Right lobe of liver (tissue), 4 donors: ENCODE measurements at regions not wholly inside any gene's neighbourhood (a gene's known extent, or its start where the extent isn't known, plus 50 kb on each side); places are given as distances from the start of the nearest gene placed in this dataset.

ENCODE experiments used
- POLR2A ChIP-seq: fragments of 450-650 bp; IDR thresholded peaks from one replicate; pipeline ENCODE4 v1.6.1; 2017; ENCODE audit warnings: antibody characterized with exemption, mild to moderate bottlenecking
- TF ChIP-seq, protein P1 (sequence below), 4 donors: fragments of 200-600 bp in 3 of 4; fragments of 450-650 bp in 1 of 4; IDR thresholded peaks; one replicate each; pipeline versions ENCODE4 v1.5.1 to v1.8.0; 2016 to 2022; ENCODE audit warnings: antibody characterized with exemption in 4 of 4, mild to moderate bottlenecking in 2 of 4
- donor health status: DM: no; HTN: no; CAD: no.
- donor health status: DM: no; HTN: no; CAD: no.
- donor health status: DM: no; HTN: yes; CAD: no.

DNA sequence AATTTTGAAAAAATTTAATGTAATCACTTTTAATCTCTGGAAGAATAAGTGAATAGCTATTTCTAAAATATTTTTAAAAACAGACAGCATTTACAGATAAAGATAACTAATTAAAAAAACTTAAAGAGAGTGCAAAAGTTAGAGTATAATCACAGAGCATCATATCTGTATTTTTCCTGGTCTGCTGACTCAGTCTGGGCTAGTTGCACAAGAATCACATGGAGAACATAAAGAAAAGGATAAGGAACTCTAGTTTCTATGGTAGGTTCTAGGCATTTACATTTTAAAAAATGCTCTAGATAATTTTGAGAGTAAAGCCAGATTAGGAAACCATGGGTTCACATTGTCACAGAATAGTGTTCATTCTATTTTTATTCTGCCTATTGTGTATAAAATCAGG lies 347.4 kb downstream of the PSAT1 start:
- TF ChIP-seq, protein P1, sequence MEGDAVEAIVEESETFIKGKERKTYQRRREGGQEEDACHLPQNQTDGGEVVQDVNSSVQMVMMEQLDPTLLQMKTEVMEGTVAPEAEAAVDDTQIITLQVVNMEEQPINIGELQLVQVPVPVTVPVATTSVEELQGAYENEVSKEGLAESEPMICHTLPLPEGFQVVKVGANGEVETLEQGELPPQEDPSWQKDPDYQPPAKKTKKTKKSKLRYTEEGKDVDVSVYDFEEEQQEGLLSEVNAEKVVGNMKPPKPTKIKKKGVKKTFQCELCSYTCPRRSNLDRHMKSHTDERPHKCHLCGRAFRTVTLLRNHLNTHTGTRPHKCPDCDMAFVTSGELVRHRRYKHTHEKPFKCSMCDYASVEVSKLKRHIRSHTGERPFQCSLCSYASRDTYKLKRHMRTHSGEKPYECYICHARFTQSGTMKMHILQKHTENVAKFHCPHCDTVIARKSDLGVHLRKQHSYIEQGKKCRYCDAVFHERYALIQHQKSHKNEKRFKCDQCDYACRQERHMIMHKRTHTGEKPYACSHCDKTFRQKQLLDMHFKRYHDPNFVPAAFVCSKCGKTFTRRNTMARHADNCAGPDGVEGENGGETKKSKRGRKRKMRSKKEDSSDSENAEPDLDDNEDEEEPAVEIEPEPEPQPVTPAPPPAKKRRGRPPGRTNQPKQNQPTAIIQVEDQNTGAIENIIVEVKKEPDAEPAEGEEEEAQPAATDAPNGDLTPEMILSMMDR (IDR thresholded peaks at IDR 0.05): no peak
- TF ChIP-seq POLR2A: no peak
